H9 (cell line): ENCODE measurements at regions not wholly inside any gene's neighbourhood (a gene's known extent, or its start where the extent isn't known, plus 50 kb on each side); places are given as distances from the start of the nearest gene placed in this dataset.

Source experiments
- DNase-seq: peaks from one replicate; pipeline ENCODE4 v3.0.0-alpha.2; 2017
- H2AFZ ChIP-seq: one replicate; pipeline ENCODE4 v1.6.1; 2013; ENCODE audit warnings: mild to moderate bottlenecking, low read length, control low read depth, moderate library complexity
- H2AK5ac ChIP-seq: 2 replicates; pipeline ENCODE4 v1.6.1; 2013; ENCODE audit warnings: low read length, control low read depth, mixed read lengths; ENCODE audit not compliant: insufficient read length
- H2BK120ac ChIP-seq: one replicate; pipeline ENCODE4 v1.6.1; 2013; ENCODE audit warnings: low read depth, mild to moderate bottlenecking, low read length, control low read depth, inconsistent platforms; ENCODE audit not compliant: poor library complexity, severe bottlenecking
- H2BK12ac ChIP-seq: 2 replicates; pipeline ENCODE4 v1.6.1; 2013; ENCODE audit warnings: low read length, control low read depth, mixed read lengths, low read depth; ENCODE audit not compliant: insufficient read length
- H2BK15ac ChIP-seq: 2 replicates; pipeline ENCODE4 v1.6.1; 2013; ENCODE audit warnings: low read depth, low read length, control low read depth
- H2BK20ac ChIP-seq: one replicate; pipeline ENCODE4 v1.6.1; 2013; ENCODE audit warnings: low read depth, mild to moderate bottlenecking, low read length, control low read depth, inconsistent platforms; ENCODE audit not compliant: poor library complexity, severe bottlenecking
- H2BK5ac ChIP-seq: 2 replicates; pipeline ENCODE4 v1.6.1; 2013; ENCODE audit warnings: low read length, control low read depth, mixed read lengths; ENCODE audit not compliant: insufficient read length
- H3K14ac ChIP-seq: 2 replicates; pipeline ENCODE4 v1.6.1; 2013; ENCODE audit warnings: low read length, control low read depth; ENCODE audit not compliant: insufficient read depth
- H3K18ac ChIP-seq: 2 replicates; pipeline ENCODE4 v1.6.1; 2013; ENCODE audit warnings: low read depth, mild to moderate bottlenecking, mixed read lengths, low read length, control low read depth; ENCODE audit not compliant: insufficient read length
- H3K23ac ChIP-seq: 2 replicates; pipeline ENCODE4 v1.6.1; 2013; ENCODE audit warnings: low read length, control low read depth, mixed read lengths, low read depth; ENCODE audit not compliant: insufficient read length
- H3K23me2 ChIP-seq: 2 replicates; pipeline ENCODE4 v1.6.1; 2013; ENCODE audit warnings: low read depth, mild to moderate bottlenecking, mixed read lengths, low read length, control low read depth; ENCODE audit not compliant: insufficient read length, poor library complexity, severe bottlenecking
- H3K27ac ChIP-seq: 2 replicates; pipeline ENCODE4 v1.5.1; 2013; ENCODE audit warnings: low read length, control low read depth, mixed read lengths, low read depth; ENCODE audit not compliant: insufficient read length
- H3K27me3 ChIP-seq: 2 replicates; pipeline ENCODE4 v1.6.1; 2013; ENCODE audit warnings: low read length, control low read depth, inconsistent platforms; ENCODE audit not compliant: insufficient read depth
- H3K4ac ChIP-seq: 2 replicates; pipeline ENCODE4 v1.6.1; 2013; ENCODE audit warnings: low read depth, mild to moderate bottlenecking, control low read depth, inconsistent platforms, low read length, moderate library complexity
- H3K4me1 ChIP-seq: 2 replicates; pipeline ENCODE4 v1.6.1; 2013; ENCODE audit warnings: low read length, control low read depth, inconsistent platforms; ENCODE audit not compliant: insufficient read depth
- H3K4me2 ChIP-seq: 2 replicates; pipeline ENCODE4 v1.6.1; 2013; ENCODE audit warnings: low read length, control low read depth, mixed read lengths; ENCODE audit not compliant: insufficient read length, insufficient read depth
- H3K56ac ChIP-seq: 2 replicates; pipeline ENCODE4 v1.6.1; 2013; ENCODE audit warnings: low read depth, mild to moderate bottlenecking, mixed read lengths, low read length, control low read depth; ENCODE audit not compliant: insufficient read length
- H3K79me1 ChIP-seq: 2 replicates; pipeline ENCODE4 v1.6.1; 2013; ENCODE audit warnings: low read depth, mild to moderate bottlenecking, moderate library complexity, low read length, control low read depth, inconsistent platforms; ENCODE audit not compliant: insufficient read depth, poor library complexity, severe bottlenecking
- H3K79me2 ChIP-seq: 2 replicates; pipeline ENCODE4 v1.6.1; 2013; ENCODE audit warnings: low read length, control low read depth, inconsistent platforms; ENCODE audit not compliant: insufficient read depth
- H3K9ac ChIP-seq: 2 replicates; pipeline ENCODE4 v1.6.1; 2013; ENCODE audit warnings: low read length, control low read depth, mixed read lengths; ENCODE audit not compliant: insufficient read length; ENCODE audit errors: extremely low read depth
- H3K9me3 ChIP-seq: one replicate; pipeline ENCODE4 v1.6.1; 2013; ENCODE audit warnings: low read depth, low read length, inconsistent platforms; ENCODE audit not compliant: control insufficient read depth
- H3T11ph ChIP-seq: one replicate; pipeline ENCODE4 v1.6.1; 2013; ENCODE audit warnings: mild to moderate bottlenecking, low read length, control low read depth, inconsistent platforms
- H4K20me1 ChIP-seq: one replicate; pipeline ENCODE4 v1.6.1; 2013; ENCODE audit not compliant: control insufficient read depth, insufficient read length, insufficient read depth
- H4K5ac ChIP-seq: 2 replicates; pipeline ENCODE4 v1.6.1; 2013; ENCODE audit warnings: low read depth, mild to moderate bottlenecking, mixed read lengths, low read length, control low read depth; ENCODE audit not compliant: insufficient read length
- H4K8ac ChIP-seq: replicated peaks from 2 replicates; pipeline ENCODE4 v1.6.1; 2013; ENCODE audit warnings: low read length, control low read depth, mixed read lengths, low read depth; ENCODE audit not compliant: insufficient read length
- H4K91ac ChIP-seq: 2 replicates; pipeline ENCODE4 v1.6.1; 2013; ENCODE audit warnings: low read depth, mild to moderate bottlenecking, moderate library complexity, mixed read lengths, low read length, control low read depth; ENCODE audit not compliant: insufficient read length
- H3K27ac Mint-ChIP-seq, 3 experiments: 2 replicates in 2 of 3; 3 replicates in 1 of 3; pipeline ENCODE4 v1.8.0; 2020 to 2021; ENCODE audit warnings: mixed read lengths in 3 of 3, mild to moderate bottlenecking in 1 of 3, moderate library complexity in 1 of 3
- H3K27me3 Mint-ChIP-seq: 2 replicates; pipeline ENCODE4 v1.8.0; 2021; ENCODE audit warnings: low read depth, mild to moderate bottlenecking, moderate library complexity, mixed read lengths
- H3K36me3 Mint-ChIP-seq, 3 experiments: 2 replicates in 2 of 3; 3 replicates in 1 of 3; pipeline ENCODE4 v1.8.0; 2020 to 2021; ENCODE audit warnings: low read depth in 3 of 3, mixed read lengths in 3 of 3; ENCODE audit not compliant: insufficient read depth in 1 of 3
- H3K4me1 Mint-ChIP-seq, 2 experiments: 2 replicates each; pipeline ENCODE4 v1.8.0; 2020; ENCODE audit warnings: mixed read lengths in 2 of 2
- H3K4me3 Mint-ChIP-seq, 2 experiments: 2 replicates in 1 of 2; 3 replicates in 1 of 2; pipeline ENCODE4 v1.8.0; 2020 to 2021; ENCODE audit warnings: mild to moderate bottlenecking in 2 of 2, mixed read lengths in 2 of 2, moderate library complexity in 1 of 2
- H3K9me3 Mint-ChIP-seq, 2 experiments: 2 replicates in 1 of 2; 3 replicates in 1 of 2; pipeline ENCODE4 v1.8.0; 2020; ENCODE audit warnings: mild to moderate bottlenecking in 2 of 2, mixed read lengths in 2 of 2, moderate library complexity in 1 of 2
- CTCF ChIP-seq: fragments of 200-600 bp; sonication (generic); conservative IDR thresholded peaks from 3 replicates; pipeline ENCODE4 v1.8.0; 2021; ENCODE audit warnings: antibody characterized with exemption, mild to moderate bottlenecking
- WGBS: extraction: QIAGEN DNeasy Blood & Tissue Kit; methylation state at CpG from one replicate; pipeline ENCODE4 v1.1.7; 2013; ENCODE audit warnings: missing lambda C conversion rate, low lambda C conversion rate, mixed read lengths; ENCODE audit not compliant: insufficient read length; ENCODE audit errors: extremely low coverage; 5-methylcytosine and 5-hydroxymethylcytosine counted together

DNA sequence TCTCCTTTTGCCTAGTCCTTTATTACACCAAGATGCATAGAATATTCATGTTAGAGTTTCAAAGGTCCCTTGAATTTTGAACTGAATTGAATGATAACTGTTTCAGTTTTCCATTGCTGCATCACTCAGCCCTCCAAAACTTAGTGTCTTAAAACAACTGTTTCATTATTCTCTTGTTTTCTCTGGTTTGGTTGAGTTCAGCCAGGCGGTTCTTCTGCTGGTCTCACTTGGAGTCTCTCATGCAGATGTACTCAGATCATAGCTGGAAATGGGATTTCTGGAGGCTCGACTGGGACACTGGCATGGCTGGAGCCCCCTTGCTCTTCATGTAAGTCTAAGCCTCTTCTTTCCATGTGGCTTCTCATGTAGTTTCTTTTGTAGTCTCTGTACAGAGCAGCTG is 107.2 kb upstream of the MKI67 start:
- H3K27ac Mint-ChIP-seq: no peak overlapping the region
- WGBS: no CpG with 5 or more reads among the region's 2 CpGs
- H3K4me1 ChIP-seq: no peaks in the 10 kb centered on the region

More for the DNA sequence above, 107.2 kb upstream of the MKI67 start:
- H3K27ac ChIP-seq: no peak overlapping the region
- H3K9me3 ChIP-seq: no peaks in the 10 kb centered on the region
- no peak overlapping the region for H3K9ac ChIP-seq
- H2BK5ac ChIP-seq: no peak overlapping the region
- no peak overlapping the region for H2AFZ ChIP-seq
- H3K79me2 ChIP-seq: no peaks in the 10 kb centered on the region
- H3K27me3 ChIP-seq: no peaks in the 10 kb centered on the region
- no peak overlapping the region for H2BK20ac ChIP-seq
- no peak overlapping the region for H2BK15ac ChIP-seq
- peaks cover 3% of the 10 kb centered on the region for H3K23me2 ChIP-seq
- Mint-ChIP-seq H3K4me1 (0 out of 4 replicates have a peak, but pooled peaks cover 0 to 2% of the 10 kb centered on the region in 2 experiments), H3K4me3 (no peak overlapping the region), H3K9me3 (peaks cover 10 to 15% of the 10 kb centered on the region in 2 experiments), H3K36me3 (peaks cover 2 to 6% (median 2%) of the 10 kb centered on the region in 3 experiments; a peak in 5 of 7 replicates), H3K27me3 (peaks cover 6% of the 10 kb centered on the region)
- no peak overlapping the region for H3K14ac ChIP-seq
- TF ChIP-seq CTCF: no peak
- H4K5ac ChIP-seq: no peak overlapping the region
- no peak overlapping the region for H2AK5ac ChIP-seq
- no peak overlapping the region for H3K4me2 ChIP-seq
- H3K79me1 ChIP-seq: no peaks in the 10 kb centered on the region
- no peak overlapping the region for H3K56ac ChIP-seq
- H2BK120ac ChIP-seq: no peak overlapping the region
- H4K8ac ChIP-seq: no peak overlapping the region
- no peak overlapping the region for H3K4ac ChIP-seq
- no peak overlapping the region for H3T11ph ChIP-seq
- H2BK12ac ChIP-seq: no peak overlapping the region
- no peaks in the 10 kb centered on the region for H4K20me1 ChIP-seq
- H3K23ac ChIP-seq: no peak overlapping the region
- no peak for DNase-seq
- no peak overlapping the region for H4K91ac ChIP-seq
- no peak overlapping the region for H3K18ac ChIP-seq
